GM19239 (cell line): ENCODE measurements at regions not wholly inside any gene's neighbourhood (a gene's known extent, or its start where the extent isn't known, plus 50 kb on each side); places are given as distances from the start of the nearest gene placed in this dataset.
"Not testable (repeated sequence)": the region's sequence is repeated elsewhere in the genome, so short reads cannot be mapped to it uniquely, and the experiment has no call there.

Experiments used
- DNase-seq: peaks from one replicate; pipeline ENCODE4 v3.0.0; 2011; ENCODE audit warnings: low spot score; ENCODE audit not compliant: insufficient read length
- FAIRE-seq: peaks from 2 replicates; lab custom pipeline; 2011; peaks lifted over from hg19 to GRCh38; lab: Jason Lieb, UNC

DNA sequence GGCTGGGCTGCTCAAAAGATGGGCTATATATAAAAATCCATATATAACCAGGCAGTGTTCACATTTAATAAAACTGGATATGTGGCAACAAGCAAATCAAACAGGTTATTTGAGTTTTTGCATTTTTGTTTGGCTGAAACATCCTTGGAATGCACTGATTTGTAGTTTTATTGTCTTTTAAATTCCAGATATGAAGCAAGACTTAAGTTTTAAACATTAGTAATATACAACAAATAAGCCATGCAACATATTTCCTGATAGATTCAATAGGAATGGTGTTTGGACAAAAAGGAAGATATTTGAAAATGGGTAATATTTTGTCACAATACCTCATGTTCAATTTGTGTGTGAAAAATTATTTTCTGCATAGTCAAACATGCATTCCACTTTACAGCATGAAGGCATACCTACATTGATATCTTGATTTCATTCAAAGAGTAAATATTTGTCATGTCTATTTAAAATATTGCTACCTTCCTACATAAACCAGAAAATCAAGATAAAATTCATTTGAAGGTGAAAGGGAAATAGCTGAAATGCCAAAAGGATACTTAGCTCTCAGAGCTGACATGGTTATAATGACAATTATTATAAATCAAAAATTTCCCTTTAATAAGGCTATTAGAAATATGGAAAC is 132.3 kb upstream of the NETO1 start:
- no peak for FAIRE-seq
- DNase-seq, result no peak

DNA sequence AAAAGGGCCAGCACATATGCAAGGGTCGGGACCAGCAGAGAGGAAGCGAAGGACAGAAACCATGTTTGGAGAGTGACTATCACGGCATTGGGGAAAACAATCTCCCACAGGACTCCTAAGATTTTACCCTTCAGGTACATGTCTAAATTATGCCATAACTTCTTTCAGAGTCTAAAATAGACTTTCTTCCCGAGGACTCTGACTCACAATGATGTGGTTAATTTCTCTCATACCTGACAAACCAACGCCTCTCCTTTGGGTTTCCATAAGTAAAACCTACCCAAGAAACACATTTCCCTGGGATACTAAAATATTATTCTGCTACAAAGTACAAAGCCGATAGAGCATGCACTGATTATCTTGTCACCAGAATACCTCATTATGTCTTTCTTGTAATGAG is 127.8 kb upstream of the NETO1 start:
- FAIRE-seq, result no peak
- no peak for DNase-seq

DNA sequence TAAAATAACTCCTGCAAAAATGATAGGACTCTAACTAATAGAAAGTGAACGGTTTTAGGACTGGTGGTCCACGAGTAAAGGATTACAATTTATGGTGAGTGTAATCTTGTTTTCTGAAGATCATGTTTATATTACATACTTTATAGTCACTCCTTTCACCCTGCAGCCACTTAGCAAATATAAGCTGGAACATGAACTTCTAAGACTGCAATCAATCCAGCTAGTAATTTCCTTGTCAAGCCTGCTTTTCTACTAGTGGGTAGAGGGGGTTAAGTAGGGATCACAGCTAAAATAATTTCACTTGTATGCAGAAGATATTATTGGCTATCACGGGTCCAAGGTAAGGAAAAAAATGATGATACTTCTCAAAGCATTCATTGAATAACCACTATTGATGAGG is 125.5 kb upstream of the NETO1 start:
- FAIRE-seq (no peak), DNase-seq (no peak)

DNA sequence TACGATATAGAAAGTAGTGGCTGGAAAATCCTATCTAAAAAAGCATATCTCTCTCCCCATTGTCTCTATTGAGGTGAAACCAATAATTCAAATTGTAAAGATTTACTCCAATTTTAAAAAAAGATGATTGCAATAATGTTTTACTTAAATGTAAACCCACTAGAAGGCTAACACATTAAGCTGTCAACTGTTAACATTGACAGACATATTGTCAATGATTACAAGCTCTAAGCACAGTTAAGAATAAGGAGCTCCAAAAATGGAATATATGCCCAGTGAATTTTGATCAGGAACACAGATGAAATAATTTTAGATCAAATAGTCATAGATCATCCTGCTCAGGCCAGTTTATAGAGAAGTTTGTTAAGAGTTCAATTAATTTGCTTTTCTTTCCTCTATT is 123.6 kb upstream of the NETO1 start:
- FAIRE-seq (no peak), DNase-seq (no peak)

DNA sequence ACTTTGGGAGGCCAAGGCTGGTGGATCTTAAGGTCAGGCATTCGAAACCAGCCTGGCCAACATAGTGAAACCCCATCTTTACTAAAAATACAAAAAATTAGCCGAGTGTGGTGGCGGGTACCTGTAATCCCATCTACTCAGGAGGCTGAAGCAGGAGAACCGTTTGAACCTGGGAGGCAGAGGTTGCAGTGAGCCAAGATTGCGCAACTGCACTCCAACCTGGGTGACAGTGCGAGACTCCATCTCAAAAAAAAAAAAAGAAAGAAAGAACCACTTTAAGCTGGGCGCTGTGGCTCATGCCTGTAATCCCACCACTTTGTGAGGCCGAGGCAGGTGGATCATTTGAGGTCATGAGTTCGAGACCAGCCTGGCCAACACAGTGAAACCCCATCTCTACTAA is 119.8 kb upstream of the NETO1 start:
- not testable (repeated sequence) for FAIRE-seq, DNase-seq

DNA sequence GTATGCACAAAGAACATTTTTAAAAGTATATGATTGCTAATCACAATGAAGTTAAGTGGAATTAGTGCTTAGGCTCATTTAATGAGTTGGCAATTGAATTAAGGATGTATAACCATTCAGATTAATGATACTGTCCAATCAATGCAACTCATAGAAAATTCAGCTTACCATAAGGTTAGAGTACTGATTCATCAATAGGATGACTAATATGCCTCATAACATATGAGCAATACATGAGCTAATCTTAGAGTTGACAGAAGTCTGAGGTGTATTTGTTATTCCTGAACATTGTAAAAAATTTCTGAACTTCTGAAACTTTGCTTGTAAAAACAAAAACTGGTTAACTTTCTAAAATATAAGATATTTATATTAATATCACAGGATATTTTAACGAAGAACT is 118.3 kb upstream of the NETO1 start:
- DNase-seq (no peak), FAIRE-seq (no peak)

DNA sequence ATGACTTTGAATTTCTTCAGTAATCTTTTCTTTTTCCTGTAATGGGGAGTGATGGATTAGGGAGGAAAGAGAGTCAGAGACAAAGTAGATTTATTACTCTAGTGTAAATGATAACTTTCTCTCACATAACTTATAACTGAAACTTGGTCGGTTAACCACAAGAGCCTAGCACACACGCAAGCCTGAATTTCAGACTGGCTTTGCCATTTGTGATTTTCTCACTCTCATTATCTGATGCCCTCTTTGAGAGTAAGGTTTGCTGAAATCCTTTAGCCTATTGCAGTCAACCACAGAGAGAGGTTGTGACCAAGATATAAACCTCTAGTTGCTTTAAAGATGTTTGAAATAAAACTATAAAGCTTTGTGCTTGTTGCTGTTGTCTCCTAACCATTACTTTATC is 117.9 kb upstream of the NETO1 start:
- DNase-seq (no peak), FAIRE-seq (peak; percentile 55)

DNA sequence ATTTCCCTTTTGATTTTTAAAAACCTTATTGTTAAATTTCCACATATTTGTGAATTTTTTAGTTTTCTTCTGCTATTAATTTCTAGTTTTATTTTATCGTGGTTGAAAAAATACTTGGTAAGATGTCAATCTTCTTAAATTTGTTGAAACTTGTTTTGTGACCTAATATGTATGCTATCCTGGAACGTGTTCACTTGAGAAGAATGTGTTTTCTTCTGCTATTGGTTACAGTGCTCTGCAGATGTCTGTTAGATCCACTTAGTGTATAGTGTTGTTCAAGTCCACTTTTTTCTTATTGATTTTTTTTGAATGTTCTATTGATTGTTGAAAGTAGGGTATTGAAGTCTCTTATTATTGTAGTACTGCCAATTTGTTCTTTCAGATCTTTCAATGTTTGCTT is 116.5 kb upstream of the NETO1 start:
- FAIRE-seq (no peak), DNase-seq (no peak)

DNA sequence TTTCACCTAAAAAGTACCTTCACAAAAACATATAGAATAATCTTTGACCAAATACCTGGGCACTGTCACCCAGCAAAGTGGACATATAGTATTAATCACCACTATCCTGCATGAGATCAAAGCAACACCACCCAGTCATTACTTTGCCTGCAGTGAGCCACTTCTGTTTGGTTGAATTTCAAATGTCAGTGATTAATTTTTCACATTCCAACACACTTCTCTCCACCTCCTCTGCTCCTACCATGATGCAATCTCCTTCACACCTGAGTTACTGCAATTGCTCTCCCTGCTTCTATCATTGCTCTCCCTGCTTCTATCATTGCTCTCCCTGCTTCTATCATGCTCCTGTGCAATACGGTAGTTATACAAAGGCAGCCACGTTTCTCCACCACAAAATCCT is 106.1 kb upstream of the NETO1 start:
- FAIRE-seq, result no peak
- no peak for DNase-seq

DNA sequence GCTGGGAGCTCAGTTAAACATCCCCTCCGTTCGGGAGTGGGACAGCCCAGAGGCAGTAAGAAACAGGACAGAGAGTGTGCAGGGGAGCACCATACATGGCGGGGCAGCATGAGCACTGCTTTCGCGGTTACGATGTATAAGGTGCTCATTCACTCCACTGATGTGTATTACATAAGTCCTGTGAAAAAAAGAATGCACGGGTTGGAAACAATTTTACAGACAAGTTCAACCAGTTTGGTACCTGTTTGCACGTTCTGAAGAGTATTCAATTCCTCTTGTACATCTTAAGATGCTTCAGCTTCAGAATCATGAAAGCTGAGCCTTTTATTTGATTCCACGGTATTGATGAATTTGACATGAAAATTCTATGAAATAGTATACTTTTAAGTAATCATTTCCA is 97.8 kb upstream of the NETO1 start:
- FAIRE-seq (no peak), DNase-seq (no peak)

DNA sequence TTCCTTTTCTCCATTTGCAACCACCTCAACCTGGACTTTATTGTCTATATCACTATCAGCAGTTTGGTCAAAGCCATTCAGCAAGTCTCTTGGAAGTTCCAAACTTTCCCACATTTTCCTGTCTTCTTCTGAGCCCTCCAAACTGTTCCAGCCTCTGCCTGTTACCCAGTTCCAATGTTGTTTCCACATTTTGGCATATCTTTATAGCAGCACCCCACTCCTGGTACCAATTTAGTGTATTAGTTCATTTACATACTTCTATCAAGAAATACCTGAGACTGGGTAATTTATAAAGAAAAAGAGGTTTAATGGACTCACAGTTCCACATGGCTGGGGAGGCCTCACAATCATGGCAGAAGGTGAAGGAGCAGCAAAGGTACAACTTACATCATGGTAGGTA is 90.4 kb upstream of the NETO1 start:
- FAIRE-seq, DNase-seq: not testable (repeated sequence)

DNA sequence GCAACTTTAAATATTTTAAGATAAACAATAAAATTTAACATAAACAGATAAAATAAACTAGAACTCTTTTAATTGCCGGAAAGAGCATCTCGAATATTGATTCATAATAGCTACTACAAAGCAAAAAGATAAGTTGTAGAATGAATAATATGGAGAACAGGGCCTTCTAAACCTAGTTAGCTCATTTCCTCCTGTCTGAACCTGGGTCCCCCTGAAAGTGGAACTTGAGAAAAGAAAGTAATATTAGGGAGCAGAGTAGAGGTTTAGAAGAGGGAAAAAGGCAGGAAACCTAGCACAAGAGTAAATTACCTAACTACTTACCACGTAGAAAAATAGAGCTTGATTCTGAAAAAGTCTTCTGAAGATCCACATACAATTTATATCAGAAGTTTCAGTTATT is 80.7 kb upstream of the NETO1 start:
- no peak for DNase-seq
- no peak for FAIRE-seq

DNA sequence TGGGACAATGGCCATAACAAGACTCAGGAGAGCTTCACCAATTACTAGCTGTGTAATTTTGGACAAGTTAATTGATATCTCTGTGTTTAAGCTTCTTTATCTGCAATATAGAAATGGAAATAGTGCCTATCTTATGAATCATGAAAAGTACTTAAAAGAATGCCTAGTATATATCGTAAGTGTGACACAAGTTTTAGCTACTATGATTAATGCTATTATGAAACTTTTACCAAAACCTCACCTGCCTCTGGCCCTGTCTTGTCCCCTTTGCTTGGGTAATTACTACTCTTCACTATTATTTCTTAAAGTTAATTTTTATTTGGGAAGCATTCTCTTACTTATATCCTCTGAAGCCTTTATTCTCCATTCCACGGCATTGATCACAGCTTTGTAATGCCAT is 75.0 kb upstream of the NETO1 start:
- DNase-seq, result no peak
- FAIRE-seq, result no peak

DNA sequence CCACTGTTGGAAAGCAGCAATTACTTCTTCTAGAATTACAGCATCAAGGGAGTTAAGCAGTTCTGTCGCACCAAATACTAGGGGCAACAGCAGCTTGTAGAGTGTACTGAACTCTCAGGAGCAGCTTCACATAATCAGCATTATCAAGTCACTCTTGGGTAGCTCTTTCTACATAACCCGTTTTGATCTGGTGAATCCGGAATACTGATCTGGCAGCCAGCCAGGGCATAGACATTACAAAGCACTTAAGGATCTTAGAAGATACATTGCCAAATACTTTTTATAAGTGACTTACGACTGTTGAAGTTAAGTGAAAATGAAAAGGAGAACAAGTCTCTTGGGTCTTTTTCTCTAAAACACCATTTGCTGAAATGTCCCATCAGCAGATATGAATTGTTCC is 73.2 kb upstream of the NETO1 start:
- FAIRE-seq, result no peak
- no peak for DNase-seq

DNA sequence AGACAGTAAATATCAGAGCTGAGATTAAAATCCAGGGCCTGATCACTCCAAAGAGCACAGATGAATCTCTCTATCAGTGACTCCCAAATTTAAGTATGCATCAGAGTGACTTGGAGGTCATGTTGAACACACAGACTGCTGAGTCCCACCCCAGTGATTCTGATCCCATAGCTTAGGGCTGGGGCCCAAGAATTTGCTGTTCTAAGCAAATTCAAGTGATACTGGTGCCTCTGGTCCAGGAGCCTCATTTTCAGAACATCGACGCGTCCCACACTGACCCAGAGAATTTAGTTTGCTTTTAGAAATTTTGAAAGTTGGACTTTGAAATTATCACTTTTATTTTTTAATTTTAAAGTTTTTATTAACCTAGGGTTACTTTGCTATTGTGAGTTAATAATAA is 72.7 kb upstream of the NETO1 start:
- no peak for FAIRE-seq
- DNase-seq, result no peak

DNA sequence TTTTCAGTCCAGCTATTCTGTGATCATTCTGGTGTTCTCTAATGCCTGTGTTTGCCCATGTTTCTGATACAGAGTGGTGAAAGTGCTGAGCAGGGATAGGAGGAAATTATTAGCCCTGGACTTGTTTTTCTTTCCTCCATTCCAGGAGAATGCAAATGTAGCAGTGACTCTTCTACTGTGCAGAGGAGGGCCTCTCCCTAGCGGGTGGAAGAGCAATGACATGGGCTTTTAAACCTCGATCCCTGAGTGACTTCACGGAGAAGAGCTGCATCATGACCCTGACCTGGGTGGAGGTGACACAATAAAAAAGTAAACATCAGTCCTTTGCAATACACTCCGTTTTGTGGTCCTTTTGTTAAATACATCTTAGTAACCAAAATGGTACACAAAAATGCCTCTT is 68.0 kb upstream of the NETO1 start:
- FAIRE-seq (no peak), DNase-seq (no peak)

DNA sequence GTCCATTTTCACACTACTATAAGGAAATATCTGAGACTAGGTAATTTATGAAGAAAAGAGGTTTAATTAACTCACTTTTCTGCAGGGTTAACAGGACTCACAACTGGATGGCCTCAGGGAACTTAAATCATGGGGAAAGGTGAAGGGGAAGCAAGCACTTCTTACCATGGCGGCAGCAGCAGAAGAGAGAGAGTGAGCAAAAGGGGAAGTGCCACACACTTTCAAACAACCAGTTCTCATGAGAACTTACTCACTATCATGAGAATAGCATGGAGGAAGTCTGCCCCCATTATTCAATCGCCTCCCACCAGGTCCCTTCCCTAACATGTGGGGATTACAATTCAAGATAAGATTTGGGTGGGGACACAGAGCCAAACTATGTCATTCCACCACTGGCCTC is 55.1 kb upstream of the NETO1 start:
- DNase-seq, result no peak
- no peak for FAIRE-seq
